Osteoblast (primary cell): ENCODE measurements at regions not wholly inside any gene's neighbourhood (a gene's known extent, or its start where the extent isn't known, plus 50 kb on each side); places are given as distances from the start of the nearest gene placed in this dataset.

ENCODE experiments used
- DNase-seq: peaks from one replicate; pipeline ENCODE4 v3.0.0; 2011; ENCODE audit warnings: low spot score, mixed read lengths; ENCODE audit not compliant: insufficient read length; ENCODE audit errors: missing footprints
- H2AFZ ChIP-seq: 2 replicates; pipeline ENCODE4 v1.6.0; 2011; ENCODE audit warnings: mild to moderate bottlenecking, low read length
- H3K27ac ChIP-seq: 2 replicates; pipeline ENCODE4 v1.5.1; 2011; ENCODE audit warnings: mild to moderate bottlenecking, low read depth, low read length, moderate library complexity
- H3K27me3 ChIP-seq: 2 replicates; pipeline ENCODE4 v1.6.0; 2012; ENCODE audit warnings: mild to moderate bottlenecking, control low read depth, inconsistent platforms, low read length, moderate library complexity; ENCODE audit not compliant: insufficient read depth
- H3K36me3 ChIP-seq: 2 replicates; pipeline ENCODE4 v1.5.1; 2011; ENCODE audit warnings: mild to moderate bottlenecking, low read length, control low read depth, moderate library complexity; ENCODE audit not compliant: insufficient read depth
- H3K4me1 ChIP-seq: 2 replicates; pipeline ENCODE4 v1.5.1; 2011; ENCODE audit warnings: mild to moderate bottlenecking, low read length, control low read depth, moderate library complexity; ENCODE audit not compliant: insufficient read depth
- H3K4me2 ChIP-seq: 2 replicates; pipeline ENCODE4 v1.6.0; 2011; ENCODE audit warnings: mild to moderate bottlenecking, low read length; ENCODE audit not compliant: insufficient read depth
- H3K4me3 ChIP-seq: fragments of 200-600 bp; sonication (generic); 3 replicates; pipeline ENCODE4 v1.5.1; 2012; ENCODE audit warnings: mild to moderate bottlenecking, low read length, inconsistent platforms; ENCODE audit not compliant: insufficient read depth
- H3K79me2 ChIP-seq: 2 replicates; pipeline ENCODE4 v1.6.0; 2012; ENCODE audit warnings: mild to moderate bottlenecking, low read length, control low read depth, inconsistent platforms; ENCODE audit not compliant: insufficient read depth
- H3K9me3 ChIP-seq: 2 replicates; pipeline ENCODE4 v1.5.1; 2011; ENCODE audit warnings: low read depth, low read length, control low read depth
- H4K20me1 ChIP-seq: 2 replicates; pipeline ENCODE4 v1.6.0; 2012; ENCODE audit warnings: mild to moderate bottlenecking, low read length, control low read depth; ENCODE audit not compliant: insufficient read depth
- TF ChIP-seq, protein P1 (sequence below): IDR thresholded peaks from 2 replicates; pipeline ENCODE4 v1.5.1; 2011; ENCODE audit warnings: mild to moderate bottlenecking, low read depth, low read length, moderate library complexity; ENCODE audit errors: extremely low read depth

GRCh38 chr6:8707369-8707768, 272.0 kb upstream of the SLC35B3 start:
- Histone ChIP-seq H3K79me2 (no peaks in the 10 kb centered on the region), H3K27ac (no peak overlapping the region), H3K4me2 (no peak overlapping the region), H3K36me3 (no peaks in the 10 kb centered on the region), H3K27me3 (no peaks in the 10 kb centered on the region), H4K20me1 (no peaks in the 10 kb centered on the region), H2AFZ (no peak overlapping the region), H3K9me3 (no peaks in the 10 kb centered on the region), H3K4me1 (no peaks in the 10 kb centered on the region), H3K4me3 (no peak overlapping the region)
- TF ChIP-seq, protein P1, sequence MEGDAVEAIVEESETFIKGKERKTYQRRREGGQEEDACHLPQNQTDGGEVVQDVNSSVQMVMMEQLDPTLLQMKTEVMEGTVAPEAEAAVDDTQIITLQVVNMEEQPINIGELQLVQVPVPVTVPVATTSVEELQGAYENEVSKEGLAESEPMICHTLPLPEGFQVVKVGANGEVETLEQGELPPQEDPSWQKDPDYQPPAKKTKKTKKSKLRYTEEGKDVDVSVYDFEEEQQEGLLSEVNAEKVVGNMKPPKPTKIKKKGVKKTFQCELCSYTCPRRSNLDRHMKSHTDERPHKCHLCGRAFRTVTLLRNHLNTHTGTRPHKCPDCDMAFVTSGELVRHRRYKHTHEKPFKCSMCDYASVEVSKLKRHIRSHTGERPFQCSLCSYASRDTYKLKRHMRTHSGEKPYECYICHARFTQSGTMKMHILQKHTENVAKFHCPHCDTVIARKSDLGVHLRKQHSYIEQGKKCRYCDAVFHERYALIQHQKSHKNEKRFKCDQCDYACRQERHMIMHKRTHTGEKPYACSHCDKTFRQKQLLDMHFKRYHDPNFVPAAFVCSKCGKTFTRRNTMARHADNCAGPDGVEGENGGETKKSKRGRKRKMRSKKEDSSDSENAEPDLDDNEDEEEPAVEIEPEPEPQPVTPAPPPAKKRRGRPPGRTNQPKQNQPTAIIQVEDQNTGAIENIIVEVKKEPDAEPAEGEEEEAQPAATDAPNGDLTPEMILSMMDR, result no peak
- no peak for DNase-seq

DNA sequence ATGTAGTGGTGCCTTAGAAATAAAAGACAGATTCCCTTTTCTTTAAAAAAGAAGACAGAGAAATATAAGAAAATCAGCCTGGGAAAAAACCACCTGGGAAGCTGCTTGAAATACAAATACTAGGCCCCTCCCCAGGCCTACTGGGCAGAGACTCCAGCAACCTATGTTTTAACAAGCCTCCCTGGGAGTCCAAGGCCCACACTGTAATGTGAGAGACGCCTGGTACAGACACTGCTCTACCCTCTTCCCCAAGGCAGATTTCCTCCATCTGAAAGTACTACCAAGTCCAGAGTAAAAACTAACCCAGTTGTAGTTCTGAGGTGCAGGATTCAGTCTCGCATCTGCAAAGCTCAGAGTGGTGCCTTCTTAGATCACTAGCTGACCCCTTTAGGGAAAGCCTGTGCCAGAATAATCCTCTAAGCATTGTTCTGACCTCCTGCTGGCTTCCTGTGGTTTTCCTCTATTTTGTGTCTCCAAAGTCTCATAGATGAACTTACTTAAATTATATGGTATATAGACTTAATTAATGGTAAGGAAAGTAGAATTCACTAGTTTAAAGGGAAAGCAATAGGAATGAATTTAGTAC, 270.2 kb upstream of the SLC35B3 start:
- Histone ChIP-seq H3K36me3 (no peaks in the 10 kb centered on the region), H3K4me1 (no peaks in the 10 kb centered on the region), H3K27ac (no peak overlapping the region), H4K20me1 (no peaks in the 10 kb centered on the region), H3K4me2 (no peak overlapping the region), H3K9me3 (no peaks in the 10 kb centered on the region), H3K27me3 (no peaks in the 10 kb centered on the region), H2AFZ (no peak overlapping the region), H3K79me2 (no peaks in the 10 kb centered on the region), H3K4me3 (no peak overlapping the region)
- TF ChIP-seq, protein P1, result no peak
- DNase-seq, result no peak

GRCh38 chr6:8703059-8703458, 267.7 kb upstream of the SLC35B3 start:
- TF ChIP-seq, protein P1, result no peak
- H3K79me2 ChIP-seq, result no peaks in the 10 kb centered on the region
- no peaks in the 10 kb centered on the region for H3K27me3 ChIP-seq
- H3K27ac ChIP-seq, result no peak overlapping the region
- H3K4me3 ChIP-seq, result no peak overlapping the region
- no peak overlapping the region for H2AFZ ChIP-seq
- no peaks in the 10 kb centered on the region for H3K36me3 ChIP-seq
- no peak for DNase-seq
- H3K9me3 ChIP-seq, result no peaks in the 10 kb centered on the region
- H3K4me2 ChIP-seq, result no peak overlapping the region
- no peaks in the 10 kb centered on the region for H4K20me1 ChIP-seq
- H3K4me1 ChIP-seq, result no peaks in the 10 kb centered on the region

DNA sequence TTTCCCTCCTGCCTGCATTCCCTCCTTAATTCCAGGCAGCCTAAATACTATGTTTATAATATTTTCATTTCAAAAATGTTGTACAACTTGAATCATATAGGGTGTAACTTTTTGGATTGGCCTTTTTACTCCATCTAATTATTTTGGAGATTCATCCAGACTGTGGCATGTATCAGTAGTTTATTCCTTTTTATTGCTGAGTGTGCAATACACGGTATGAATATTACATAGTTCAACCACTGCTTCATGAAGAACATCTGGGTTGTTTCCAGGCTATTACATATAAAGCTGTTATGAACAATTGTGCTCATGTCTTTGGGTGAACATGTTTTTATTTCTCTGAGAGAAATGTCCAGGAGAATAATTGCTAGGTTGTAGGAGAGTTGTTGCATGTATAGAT, 253.5 kb upstream of the SLC35B3 start:
- DNase-seq, result no peak
- Histone ChIP-seq H3K4me2 (no peak overlapping the region), H3K79me2 (no peaks in the 10 kb centered on the region), H3K27me3 (no peaks in the 10 kb centered on the region), H4K20me1 (no peaks in the 10 kb centered on the region), H3K27ac (no peak overlapping the region), H3K4me3 (no peak overlapping the region), H3K36me3 (no peaks in the 10 kb centered on the region), H2AFZ (no peak overlapping the region), H3K4me1 (no peaks in the 10 kb centered on the region), H3K9me3 (no peaks in the 10 kb centered on the region)
- TF ChIP-seq, protein P1, result no peak
